Lower leg skin (tissue), 4 donors: ENCODE measurements at regions not wholly inside any gene's neighbourhood (a gene's known extent, or its start where the extent isn't known, plus 50 kb on each side); places are given as distances from the start of the nearest gene placed in this dataset.

Experiments used
- DNase-seq, 2 donors: peaks; one replicate each; pipeline ENCODE4 v3.0.0-alpha.2; 2019; ENCODE audit warnings: low spot score in 2 of 2
- H3K4me3 ChIP-seq: fragments of 200-600 bp; sonication (generic); 2 replicates; pipeline ENCODE4 v1.5.1; 2017; ENCODE audit warnings: mild to moderate bottlenecking, low read depth; ENCODE audit not compliant: poor library complexity, severe bottlenecking
- CTCF ChIP-seq, 3 donors: fragments of 450-650 bp; IDR thresholded peaks; one replicate each; pipeline ENCODE4 v1.5.1; 2016; ENCODE audit warnings: antibody characterized with exemption in 3 of 3, mild to moderate bottlenecking in 3 of 3, moderate library complexity in 2 of 3
- POLR2A ChIP-seq, 2 donors: fragments of 450-650 bp; IDR thresholded peaks; one replicate each; pipeline ENCODE4 v1.6.1; 2016 to 2017; ENCODE audit warnings: antibody characterized with exemption in 2 of 2, mild to moderate bottlenecking in 1 of 2, moderate library complexity in 1 of 2
- WGBS, 2 donors: methylation state at CpG; one replicate each; pipeline ENCODE4 v1.1.5; 2018; 5-methylcytosine and 5-hydroxymethylcytosine counted together
- intact Hi-C: fragments of 100-400 bp; cut with DNase I; formaldehyde crosslinking; loops from one replicate; pipeline ENCODE4 v1.15.0; 2023; ENCODE audit warnings: low total_unique reads

- 83 to 87% methylated on average over 3 of the region's 3 CpGs for WGBS, 2 donors
Observed at GRCh38 chr15:91688811-91689210, 164.7 kb upstream of the SLCO3A1 start.

GRCh38 chr15:91689377-91689776 lies 164.1 kb upstream of the SLCO3A1 start:
- intact Hi-C loops = no loop called here
- H3K4me3 ChIP-seq = no peak overlapping the region
- no peak for DNase-seq
- no peak for TF ChIP-seq POLR2A (IDR thresholded peaks at IDR 0.05)
- TF ChIP-seq CTCF (IDR thresholded peaks at IDR 0.05) = no peak
- WGBS, 2 donors = 84 to 87% methylated on average over 6 of the region's 6 CpGs

More at GRCh38 chr15:91688811-91689210, 164.7 kb upstream of the SLCO3A1 start:
- no peak for DNase-seq
- H3K4me3 ChIP-seq = no peak overlapping the region
- TF ChIP-seq CTCF (IDR thresholded peaks at IDR 0.05) (no peak), POLR2A (IDR thresholded peaks at IDR 0.05) (no peak)
- intact Hi-C loops = no loop called here

- no peak for DNase-seq
- intact Hi-C loops = no loop called here
- no peak overlapping the region for H3K4me3 ChIP-seq
- no peak for TF ChIP-seq CTCF (IDR thresholded peaks at IDR 0.05)
- WGBS, 2 donors = 88 to 96% methylated on average over 5 of the region's 5 CpGs
Observed at GRCh38 chr15:91692596-91692995, 160.9 kb upstream of the SLCO3A1 start.

DNA sequence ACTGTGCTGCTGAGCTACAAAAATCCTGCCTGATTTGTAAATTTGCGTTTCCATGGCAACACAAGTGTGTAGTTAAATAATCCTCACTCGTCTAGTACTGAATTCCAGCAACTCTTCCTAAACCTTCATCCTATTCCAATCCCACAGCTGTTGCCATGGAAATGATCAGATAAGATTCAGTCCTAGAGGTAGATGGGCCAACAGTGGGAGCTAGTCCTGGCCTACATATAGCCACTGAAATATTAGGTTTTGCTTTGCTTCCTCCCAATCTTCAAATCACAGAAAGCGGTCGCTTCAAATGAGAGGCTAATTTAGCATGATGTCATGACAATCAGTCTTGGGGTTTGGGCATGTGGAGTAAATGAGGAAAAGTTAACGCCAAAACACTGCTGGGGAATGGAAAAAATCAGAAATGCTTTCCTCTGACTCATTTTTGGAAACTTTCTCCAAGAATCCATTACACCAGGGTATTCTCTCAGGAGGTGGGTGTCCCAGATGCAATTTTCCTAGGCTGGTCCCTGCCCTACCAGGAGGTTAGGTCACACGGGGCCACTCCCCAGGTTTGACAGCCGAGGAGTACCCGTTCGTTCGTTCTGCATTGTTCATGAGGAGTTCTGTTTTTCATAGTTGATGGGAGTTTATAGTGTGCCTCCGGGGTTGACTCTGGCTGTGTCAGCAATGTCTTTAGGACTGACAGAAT lies 159.2 kb upstream of the SLCO3A1 start:
- 17 to 28% methylated on average over 11 of the region's 11 CpGs for WGBS, 2 donors
- intact Hi-C loops = no loop called here
- no peak for TF ChIP-seq POLR2A (IDR thresholded peaks at IDR 0.05)
- no peak for TF ChIP-seq CTCF (IDR thresholded peaks at IDR 0.05)
- no peak overlapping the region for H3K4me3 ChIP-seq
- peak in 1 of 2 donors; percentile 51 for DNase-seq

- peak; percentile 82 to 89 for DNase-seq
- 27 to 29% methylated on average over 4 of the region's 4 CpGs for WGBS, 2 donors
- intact Hi-C loops = no loop called here
- H3K4me3 ChIP-seq = no peak overlapping the region
- no peak for TF ChIP-seq POLR2A (IDR thresholded peaks at IDR 0.05)
- no peak for TF ChIP-seq CTCF (IDR thresholded peaks at IDR 0.05)
Observed at GRCh38 chr15:91694831-91695210, 158.7 kb upstream of the SLCO3A1 start.

DNA sequence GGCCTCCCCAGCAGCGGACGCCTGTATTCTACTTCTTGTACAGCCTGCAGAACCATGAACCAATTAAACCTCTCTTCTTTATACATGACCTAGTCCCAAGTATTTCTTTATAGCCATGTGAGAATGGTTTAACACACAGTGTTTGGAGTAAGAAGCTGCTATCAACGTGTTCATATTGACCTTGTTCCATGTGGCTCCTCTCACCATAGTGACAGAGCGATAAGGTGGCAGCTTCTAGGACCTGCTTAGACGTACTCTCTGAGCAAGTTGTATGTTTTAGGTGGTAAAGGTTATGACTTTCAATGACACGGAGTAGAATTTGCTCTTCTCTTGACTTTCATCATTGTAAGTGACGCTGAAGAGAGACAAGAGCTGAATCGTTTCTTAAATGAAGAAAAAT lies 157.7 kb upstream of the SLCO3A1 start:
- intact Hi-C loops = no loop called here
- no peak overlapping the region for H3K4me3 ChIP-seq
- WGBS, 2 donors = 94 to 95% methylated on average over 8 of the region's 8 CpGs
- no peak for DNase-seq
- TF ChIP-seq POLR2A (IDR thresholded peaks at IDR 0.05) = no peak
